ENCODE measurements at regions not wholly inside any gene's neighbourhood (a gene's known extent, or its start where the extent isn't known, plus 50 kb on each side); places are given as distances from the start of the nearest gene placed in this dataset.

DNA sequence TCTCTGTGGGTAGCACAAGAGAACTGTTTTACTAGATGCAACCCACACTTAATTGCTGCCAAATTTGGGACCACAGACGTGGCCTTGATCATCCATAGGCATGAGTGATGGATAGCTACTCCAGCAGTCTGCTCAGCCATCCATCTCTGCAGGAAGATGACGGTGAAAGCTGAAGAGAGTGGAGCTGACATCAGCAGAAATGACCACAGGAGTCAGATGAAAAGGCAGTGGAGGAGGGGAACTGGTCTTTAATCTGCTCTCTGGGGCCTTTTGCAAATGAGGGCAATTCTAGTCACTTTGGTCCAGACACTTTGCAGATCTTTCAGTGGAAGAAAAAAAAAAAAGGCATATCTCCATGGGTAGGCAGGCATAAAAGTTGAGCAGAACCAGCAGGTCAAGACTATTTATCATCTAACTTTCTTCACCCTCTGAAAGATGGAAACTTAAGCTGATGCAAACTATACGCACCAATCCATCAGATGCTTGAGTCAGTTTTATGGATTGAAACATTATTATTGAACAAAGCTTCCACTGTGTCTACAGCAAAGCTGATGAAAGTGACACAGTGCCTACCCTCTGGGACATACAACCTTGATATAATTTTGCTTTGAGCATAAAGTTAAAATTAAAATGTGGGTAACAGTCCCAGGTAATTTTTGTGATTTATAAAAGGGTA is 281.6 kb upstream of the OBI1 start (continued):
- TF ChIP-seq CHD7 (IDR thresholded peaks at IDR 0.05; ENCODE audit: insufficient replicate concordance, low read length) = no peak

All from H1 (cell line).